NCI-H1436 treated with DMSO at 0.1 percent for 48 hours (cell line): ENCODE measurements at regions not wholly inside any gene's neighbourhood (a gene's known extent, or its start where the extent isn't known, plus 50 kb on each side); places are given as distances from the start of the nearest gene placed in this dataset.

ENCODE experiments used
- DNase-seq: peaks from one replicate; lab custom pipeline; 2025; lab: John Stamatoyannopoulos, UW

GRCh38 chr1:29708796-29709703, 472.7 kb downstream of the PTPRU start:
- DNase-seq, result peak; percentile 72

DNA sequence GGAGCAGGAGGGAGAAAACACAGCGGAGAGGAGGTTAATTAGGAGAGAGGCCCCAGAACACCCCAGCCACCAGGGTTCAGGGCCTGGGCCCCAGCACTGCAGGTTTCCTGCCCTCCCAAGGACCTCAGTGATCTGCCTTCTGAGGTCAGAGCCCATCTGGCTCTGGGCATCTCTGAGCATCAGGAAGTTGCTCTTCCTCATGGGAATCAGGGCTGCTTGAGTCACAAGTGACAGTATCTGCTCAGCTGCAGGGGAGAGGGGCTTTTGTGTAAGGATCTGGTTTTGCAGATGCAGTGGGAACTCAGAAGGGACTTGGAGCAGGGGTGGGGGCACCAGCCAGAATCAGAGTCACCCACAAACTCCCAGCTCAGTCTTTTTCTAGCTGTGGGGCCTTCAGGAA, 472.1 kb downstream of the PTPRU start:
- no peak for DNase-seq

- DNase-seq, result no peak
Observed at GRCh38 chr1:29707796-29708195, 471.5 kb downstream of the PTPRU start.

DNA sequence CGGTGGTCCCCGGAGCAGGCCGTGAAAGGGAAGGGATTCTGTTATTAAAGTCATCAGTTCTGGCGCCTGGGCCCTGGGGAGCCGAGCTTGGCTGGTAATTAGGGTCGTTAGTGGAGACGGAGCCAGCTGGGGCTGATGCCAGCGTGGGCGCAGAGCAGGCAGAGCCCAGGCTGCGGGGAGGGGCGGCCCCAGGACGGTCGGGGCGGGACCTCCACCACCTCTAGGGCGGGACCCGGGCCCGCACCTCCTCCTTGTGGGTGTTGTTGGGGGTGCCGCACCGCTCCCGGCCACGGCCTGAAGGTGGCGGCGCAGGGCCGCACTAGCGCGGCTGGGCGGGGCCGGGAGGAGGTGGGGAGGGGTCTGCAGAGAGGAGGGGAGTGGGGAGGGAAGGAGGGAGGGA, 470.6 kb downstream of the PTPRU start:
- DNase-seq, result peak; percentile 81

DNA sequence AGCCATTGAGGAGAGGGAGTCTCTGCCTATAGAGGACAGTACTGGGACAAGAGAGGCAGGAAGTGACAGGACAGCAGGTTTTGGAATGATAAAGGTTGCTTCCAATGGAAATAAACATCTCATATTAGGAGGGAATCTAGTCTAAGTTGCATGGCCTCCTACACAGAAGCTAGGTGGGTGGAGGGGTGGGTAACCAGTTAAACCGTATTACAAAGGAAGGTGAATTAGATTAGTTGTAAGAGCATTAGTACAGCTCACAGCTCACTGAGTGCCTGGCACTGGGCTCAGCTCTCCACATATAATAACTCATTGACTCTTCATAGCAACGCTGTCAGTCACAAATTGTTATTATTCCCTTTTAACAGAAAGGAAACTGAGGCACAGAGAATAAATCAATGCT, 468.1 kb downstream of the PTPRU start:
- no peak for DNase-seq

- no peak for DNase-seq
Observed at GRCh38 chr1:29703596-29704370, 467.5 kb downstream of the PTPRU start.

DNA sequence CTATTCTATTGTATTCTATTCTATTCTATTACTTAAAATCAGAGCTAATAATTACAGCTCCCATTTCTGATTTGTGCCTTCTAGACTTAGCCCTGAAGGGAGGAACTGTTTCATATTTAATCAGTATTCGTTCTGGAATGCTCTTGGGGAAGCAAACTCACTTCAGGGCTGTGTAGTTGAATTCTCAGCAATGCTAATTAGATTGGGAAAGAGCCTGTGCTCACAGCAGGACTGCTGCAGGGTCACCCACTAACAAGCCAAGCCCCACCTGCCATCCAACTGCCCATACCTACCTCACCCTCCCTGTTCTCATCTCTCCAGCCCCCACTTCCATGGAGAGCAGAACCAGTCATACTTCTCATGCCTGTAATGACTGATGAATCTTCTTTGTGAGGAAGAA, 464.2 kb downstream of the PTPRU start:
- no peak for DNase-seq

DNA sequence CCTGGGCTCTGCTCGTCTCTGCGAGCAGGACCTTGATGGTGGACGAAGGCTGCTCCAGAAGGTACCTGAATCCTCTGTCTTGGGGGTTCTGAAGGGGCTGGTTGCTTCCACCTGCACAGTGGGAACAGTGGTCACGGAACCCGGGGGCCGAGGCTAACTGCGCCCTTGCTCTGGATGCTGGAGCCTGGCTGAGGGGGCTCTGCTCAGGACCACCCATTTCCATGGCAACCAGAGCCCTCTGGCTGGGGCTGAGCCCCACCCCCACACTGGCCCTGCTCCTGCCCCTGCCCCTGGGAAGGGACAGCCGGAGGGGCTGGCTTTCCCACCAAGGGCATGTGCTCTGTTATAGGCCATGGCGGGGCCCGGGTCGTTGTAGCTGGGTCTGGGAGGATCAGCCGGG, 462.3 kb downstream of the PTPRU start:
- DNase-seq, result no peak

GRCh38 chr1:29698033-29698432, 461.7 kb downstream of the PTPRU start:
- DNase-seq, result no peak

DNA sequence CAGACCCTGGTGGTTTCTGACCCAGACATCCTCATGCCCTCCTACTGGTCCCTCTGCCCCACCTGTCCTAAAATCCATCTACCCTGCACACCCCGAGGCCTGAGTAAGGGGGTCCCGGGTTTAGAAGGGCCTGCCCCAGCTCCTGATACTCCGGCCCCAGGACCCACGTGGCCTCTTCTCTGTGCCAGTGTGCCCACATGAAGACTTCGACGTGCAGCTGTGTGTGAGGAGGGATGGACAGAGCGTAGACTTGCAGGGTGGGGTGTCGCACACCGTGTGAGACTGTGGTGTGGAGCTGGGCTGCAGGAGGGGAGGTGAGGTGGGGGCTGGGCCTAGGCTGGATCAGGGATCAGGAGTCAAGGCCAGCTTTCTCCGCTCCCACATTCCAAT, 461.1 kb downstream of the PTPRU start:
- DNase-seq, result no peak

GRCh38 chr1:29696656-29697390, 460.5 kb downstream of the PTPRU start:
- no peak for DNase-seq

- DNase-seq, result peak; percentile 61
Observed at GRCh38 chr1:29695803-29696202, 459.5 kb downstream of the PTPRU start.

- DNase-seq, result no peak
Observed at GRCh38 chr1:29695036-29695435, 458.7 kb downstream of the PTPRU start.

DNA sequence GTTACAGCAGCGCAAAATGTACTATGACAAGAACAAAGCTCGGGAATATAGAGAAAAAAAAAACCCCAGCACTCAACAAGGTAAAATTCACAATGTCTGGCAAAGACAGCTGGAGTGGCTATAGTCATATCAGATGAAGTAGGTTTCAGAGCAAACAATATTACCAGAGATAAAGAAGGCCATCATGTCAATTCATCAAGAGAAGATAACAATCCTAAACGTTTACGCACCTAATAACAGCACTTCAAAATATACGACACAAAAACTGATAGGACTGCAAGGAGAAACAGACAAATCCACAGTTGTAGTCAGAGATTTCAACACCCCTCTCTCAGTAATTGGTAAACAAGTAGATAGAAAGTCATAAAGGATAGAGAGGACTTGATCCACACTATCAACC, 455.2 kb downstream of the PTPRU start:
- no peak for DNase-seq

DNA sequence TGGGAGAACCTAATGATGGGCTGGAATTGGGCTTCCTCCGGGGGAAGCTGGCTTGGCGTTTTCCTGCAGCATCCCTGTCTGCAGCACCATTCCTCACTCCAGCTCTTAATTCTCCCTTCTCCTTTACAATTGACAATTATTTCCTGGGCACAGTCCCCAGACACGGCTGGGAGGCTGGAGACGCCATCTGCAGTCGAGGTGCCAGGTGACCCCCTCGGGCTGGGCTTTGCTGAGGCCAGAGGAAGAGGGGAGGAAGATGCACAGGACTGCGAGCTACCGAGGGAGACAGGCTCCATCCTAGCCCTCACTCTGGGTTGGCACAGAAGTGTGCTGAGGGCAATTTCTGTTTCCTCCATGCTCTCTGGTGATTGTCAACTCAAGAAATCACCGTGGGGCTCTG, 453.8 kb downstream of the PTPRU start:
- DNase-seq, result no peak

- DNase-seq, result no peak
Observed at GRCh38 chr1:29689372-29690030, 453.2 kb downstream of the PTPRU start.

GRCh38 chr1:29688471-29689365, 452.4 kb downstream of the PTPRU start:
- no peak for DNase-seq

DNA sequence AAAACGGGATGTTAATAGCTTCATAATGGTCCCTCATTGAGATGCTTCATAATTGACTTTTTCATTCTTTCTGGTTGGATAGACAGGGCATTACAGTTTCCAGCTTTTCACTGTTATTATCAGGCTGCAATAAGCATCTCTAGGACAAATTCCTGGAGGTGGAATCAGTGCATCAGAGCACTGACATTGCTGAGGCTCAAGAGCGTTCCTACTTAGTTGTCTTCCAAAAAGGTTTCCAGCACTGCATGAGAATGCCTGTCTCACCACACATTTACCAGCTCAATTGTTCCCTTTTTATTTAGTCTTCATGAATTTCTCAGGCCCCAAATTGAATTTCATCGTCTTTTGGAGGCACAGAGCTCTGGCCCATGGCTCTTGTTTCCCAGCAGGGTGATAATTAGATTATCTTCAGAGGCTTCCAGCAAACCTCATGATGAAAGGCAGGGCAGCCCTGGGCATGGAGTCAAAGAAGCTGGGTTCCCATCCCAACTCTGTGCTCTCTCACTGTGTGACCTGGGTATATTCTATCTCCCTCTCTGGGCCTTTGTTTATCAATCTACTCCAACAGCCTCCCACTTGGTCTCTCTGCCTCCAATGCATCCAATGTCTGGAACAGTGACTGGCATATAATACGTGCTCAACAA, 451.4 kb downstream of the PTPRU start:
- no peak for DNase-seq

- no peak for DNase-seq
Observed at GRCh38 chr1:29687166-29687565, 450.8 kb downstream of the PTPRU start.
